ENCODE measurements at regions not wholly inside any gene's neighbourhood (a gene's known extent, or its start where the extent isn't known, plus 50 kb on each side); places are given as distances from the start of the nearest gene placed in this dataset.

GRCh38 chr12:126617312-126617711 is 1552.1 kb downstream of the AACS start:
- no peak for DNase-seq (ENCODE audit: low read depth in 2 of 2, low spot score in 1 of 2)

- DNase-seq (ENCODE audit: low read depth in 2 of 2, low spot score in 1 of 2) = no peak
Observed at GRCh38 chr12:126627596-126627995, 1562.4 kb downstream of the AACS start.

- DNase-seq (ENCODE audit: low read depth in 2 of 2, low spot score in 1 of 2) = no peak
Observed at GRCh38 chr12:126636821-126637220, 1571.6 kb downstream of the AACS start.

- no peak for DNase-seq (ENCODE audit: low read depth in 2 of 2, low spot score in 1 of 2)
Observed at GRCh38 chr12:126644236-126645020, 1579.2 kb downstream of the AACS start.

- DNase-seq (ENCODE audit: low read depth in 2 of 2, low spot score in 1 of 2) = no peak
Observed at GRCh38 chr12:126648074-126648473, 1582.8 kb downstream of the AACS start.

- no peak for DNase-seq (ENCODE audit: low read depth in 2 of 2, low spot score in 1 of 2)
Observed at GRCh38 chr12:126651133-126651532, 1585.9 kb downstream of the AACS start.

- no peak for DNase-seq (ENCODE audit: low read depth in 2 of 2, low spot score in 1 of 2)
Observed at GRCh38 chr12:126663304-126664094, 1598.3 kb downstream of the AACS start.

- DNase-seq (ENCODE audit: low read depth in 2 of 2, low spot score in 1 of 2) = no peak
Observed at GRCh38 chr12:126667339-126667738, 1599.6 kb upstream of the TMEM132C start.

GRCh38 chr12:126668538-126668937 is 1598.4 kb upstream of the TMEM132C start:
- DNase-seq (ENCODE audit: low read depth in 2 of 2, low spot score in 1 of 2) = no peak

GRCh38 chr12:126668961-126669360 is 1598.0 kb upstream of the TMEM132C start:
- no peak for DNase-seq (ENCODE audit: low read depth in 2 of 2, low spot score in 1 of 2)

GRCh38 chr12:126676434-126676833 is 1590.5 kb upstream of the TMEM132C start:
- no peak for DNase-seq (ENCODE audit: low read depth in 2 of 2, low spot score in 1 of 2)

GRCh38 chr12:126681676-126682075 is 1585.3 kb upstream of the TMEM132C start:
- DNase-seq (ENCODE audit: low read depth in 2 of 2, low spot score in 1 of 2) = no peak

GRCh38 chr12:126684703-126685102 is 1582.3 kb upstream of the TMEM132C start:
- no peak for DNase-seq (ENCODE audit: low read depth in 2 of 2, low spot score in 1 of 2)

GRCh38 chr12:126685636-126686035 is 1581.3 kb upstream of the TMEM132C start:
- DNase-seq (ENCODE audit: low read depth in 2 of 2, low spot score in 1 of 2) = no peak

- DNase-seq (ENCODE audit: low read depth in 2 of 2, low spot score in 1 of 2) = no peak
Observed at GRCh38 chr12:126688556-126688955, 1578.4 kb upstream of the TMEM132C start.

- no peak for DNase-seq (ENCODE audit: low read depth in 2 of 2, low spot score in 1 of 2)
Observed at GRCh38 chr12:126700096-126700495, 1566.9 kb upstream of the TMEM132C start.

- no peak for DNase-seq (ENCODE audit: low read depth in 2 of 2, low spot score in 1 of 2)
Observed at GRCh38 chr12:126704609-126705008, 1562.4 kb upstream of the TMEM132C start.

GRCh38 chr12:126706300-126706699 is 1560.7 kb upstream of the TMEM132C start:
- no peak for DNase-seq (ENCODE audit: low read depth in 2 of 2, low spot score in 1 of 2)

GRCh38 chr12:126708492-126708896 is 1558.5 kb upstream of the TMEM132C start:
- DNase-seq (ENCODE audit: low read depth in 2 of 2, low spot score in 1 of 2) = no peak

- DNase-seq (ENCODE audit: low read depth in 2 of 2, low spot score in 1 of 2) = no peak
Observed at GRCh38 chr12:126718365-126718764, 1548.6 kb upstream of the TMEM132C start.

- DNase-seq (ENCODE audit: low read depth in 2 of 2, low spot score in 1 of 2) = no peak
Observed at GRCh38 chr12:126719912-126720705, 1546.9 kb upstream of the TMEM132C start.
